Colonic mucosa (tissue), 4 donors: ENCODE measurements at regions not wholly inside any gene's neighbourhood (a gene's known extent, or its start where the extent isn't known, plus 50 kb on each side); places are given as distances from the start of the nearest gene placed in this dataset.

Experiments used
- DNase-seq: peaks from one replicate; pipeline ENCODE4 v3.0.0-alpha.2; 2020
- H3K27ac ChIP-seq: fragments of 200-600 bp; one replicate; pipeline ENCODE4 v1.8.0; 2021
- H3K27me3 ChIP-seq: fragments of 200-600 bp; one replicate; pipeline ENCODE4 v1.8.0; 2021
- H3K36me3 ChIP-seq: fragments of 200-600 bp; one replicate; pipeline ENCODE4 v1.8.0; 2021
- H3K4me1 ChIP-seq: fragments of 200-600 bp; one replicate; pipeline ENCODE4 v1.8.0; 2021; ENCODE audit warnings: mild to moderate bottlenecking
- H3K4me3 ChIP-seq: fragments of 200-600 bp; one replicate; pipeline ENCODE4 v1.8.0; 2021
- H3K9ac ChIP-seq, 2 donors: one replicate each; pipeline ENCODE4 v1.7.0; 2013; ENCODE audit warnings: control low read depth in 2 of 2, low read depth in 2 of 2, low read length in 2 of 2
- H3K9me3 ChIP-seq: fragments of 200-600 bp; one replicate; pipeline ENCODE4 v1.8.0; 2021
- intact Hi-C: fragments of 100-400 bp; cut with DNase I; formaldehyde crosslinking; loops from one replicate; pipeline ENCODE4 v1.14.1; 2022
- TF ChIP-seq, protein P1 (sequence below): fragments of 200-600 bp; IDR thresholded peaks from one replicate; pipeline ENCODE4 v1.8.0; 2022; ENCODE audit warnings: antibody characterized with exemption, mild to moderate bottlenecking
- donor health status: healthy.
- donor health status: DM: no; HTN: no; CAD: no.
- donor health status: DM: no; HTN: no; CAD: no.

DNA sequence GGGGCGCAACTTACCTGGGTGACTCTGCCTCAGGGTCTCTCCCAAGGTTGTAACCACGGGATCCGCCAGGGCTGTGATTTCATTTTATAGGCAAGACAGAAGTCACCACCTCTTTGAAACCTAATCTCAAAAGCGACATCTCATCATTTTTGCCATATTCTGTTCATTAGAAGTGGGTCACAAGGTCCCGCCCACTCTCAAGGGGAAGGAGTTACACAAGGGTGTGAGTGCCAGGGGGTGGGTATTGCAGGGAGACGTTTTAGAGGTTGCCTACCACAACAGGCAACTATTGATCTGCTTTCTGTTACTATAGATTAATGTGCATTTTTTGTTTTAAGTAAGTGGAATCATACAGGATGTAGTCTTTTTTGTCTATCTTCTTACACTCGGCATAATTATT is 56.6 kb upstream of the ADPGK start:
- Histone ChIP-seq H3K36me3 (no peaks in the 10 kb centered on the region), H3K9me3 (no peaks in the 10 kb centered on the region), H3K9ac (no peak overlapping the region), H3K4me3 (no peak overlapping the region), H3K4me1 (no peaks in the 10 kb centered on the region), H3K27me3 (no peaks in the 10 kb centered on the region), H3K27ac (no peak overlapping the region)
- intact Hi-C loops = no loop called here
- no peak for DNase-seq
- TF ChIP-seq, protein P1, sequence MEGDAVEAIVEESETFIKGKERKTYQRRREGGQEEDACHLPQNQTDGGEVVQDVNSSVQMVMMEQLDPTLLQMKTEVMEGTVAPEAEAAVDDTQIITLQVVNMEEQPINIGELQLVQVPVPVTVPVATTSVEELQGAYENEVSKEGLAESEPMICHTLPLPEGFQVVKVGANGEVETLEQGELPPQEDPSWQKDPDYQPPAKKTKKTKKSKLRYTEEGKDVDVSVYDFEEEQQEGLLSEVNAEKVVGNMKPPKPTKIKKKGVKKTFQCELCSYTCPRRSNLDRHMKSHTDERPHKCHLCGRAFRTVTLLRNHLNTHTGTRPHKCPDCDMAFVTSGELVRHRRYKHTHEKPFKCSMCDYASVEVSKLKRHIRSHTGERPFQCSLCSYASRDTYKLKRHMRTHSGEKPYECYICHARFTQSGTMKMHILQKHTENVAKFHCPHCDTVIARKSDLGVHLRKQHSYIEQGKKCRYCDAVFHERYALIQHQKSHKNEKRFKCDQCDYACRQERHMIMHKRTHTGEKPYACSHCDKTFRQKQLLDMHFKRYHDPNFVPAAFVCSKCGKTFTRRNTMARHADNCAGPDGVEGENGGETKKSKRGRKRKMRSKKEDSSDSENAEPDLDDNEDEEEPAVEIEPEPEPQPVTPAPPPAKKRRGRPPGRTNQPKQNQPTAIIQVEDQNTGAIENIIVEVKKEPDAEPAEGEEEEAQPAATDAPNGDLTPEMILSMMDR = no peak

DNA sequence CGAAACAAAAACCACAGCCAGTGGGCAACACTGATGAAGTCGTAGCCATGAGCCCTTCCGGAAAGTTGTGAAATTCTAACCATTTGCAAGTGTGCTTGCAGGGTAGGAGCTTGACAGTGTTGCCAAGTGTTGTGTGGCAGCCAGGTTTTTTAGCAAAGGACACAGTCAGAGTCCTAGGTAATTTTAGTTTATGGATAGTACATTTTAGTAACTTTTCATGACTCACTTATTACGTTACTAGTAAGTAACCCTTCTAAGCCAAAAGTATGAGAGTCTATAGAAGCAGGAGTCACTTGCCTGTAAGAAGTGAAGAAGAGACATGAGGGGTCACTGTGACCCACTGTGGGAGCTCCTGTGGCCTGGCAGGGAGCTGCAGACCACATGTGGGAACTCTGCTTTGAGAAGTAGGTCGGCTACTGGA is 54.8 kb upstream of the ADPGK start:
- no peak for DNase-seq
- intact Hi-C loops = no loop called here
- Histone ChIP-seq H3K4me3 (no peak overlapping the region), H3K27ac (no peak overlapping the region), H3K9me3 (no peaks in the 10 kb centered on the region), H3K9ac (no peak overlapping the region), H3K36me3 (no peaks in the 10 kb centered on the region), H3K4me1 (no peaks in the 10 kb centered on the region), H3K27me3 (no peaks in the 10 kb centered on the region)
- TF ChIP-seq, protein P1 = no peak

DNA sequence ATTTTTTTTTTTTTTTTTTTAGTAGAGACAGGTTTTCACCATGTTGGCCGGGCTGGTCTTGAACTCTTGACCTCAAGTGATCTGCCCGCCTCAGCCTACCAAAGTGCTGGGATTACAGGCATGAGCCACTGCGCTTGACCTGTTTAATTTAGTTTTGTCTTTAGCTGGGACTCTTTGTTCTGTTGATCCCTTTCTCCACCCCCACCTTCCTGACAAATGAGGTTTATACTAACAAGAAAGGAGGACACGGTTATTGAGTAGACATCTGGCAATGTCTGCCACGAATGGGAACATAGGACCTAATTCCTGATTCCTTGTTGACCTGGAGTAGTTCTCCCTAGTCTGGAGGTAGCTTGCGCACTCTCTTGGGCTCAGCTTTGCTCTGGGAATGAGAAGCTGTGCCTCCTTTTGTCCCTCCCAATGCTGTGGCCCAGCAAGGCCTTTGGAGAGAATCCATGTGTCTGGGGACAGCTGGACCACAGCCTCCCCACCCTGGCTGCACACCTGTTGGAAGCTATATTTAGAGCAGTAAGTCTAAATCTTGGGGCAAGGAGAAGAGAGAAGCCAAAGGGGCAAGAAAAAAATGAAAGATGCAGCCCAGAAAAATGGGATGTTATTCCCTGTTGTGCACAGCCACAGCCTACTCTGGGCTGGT is 53.2 kb upstream of the ADPGK start:
- intact Hi-C loops = no loop called here

DNA sequence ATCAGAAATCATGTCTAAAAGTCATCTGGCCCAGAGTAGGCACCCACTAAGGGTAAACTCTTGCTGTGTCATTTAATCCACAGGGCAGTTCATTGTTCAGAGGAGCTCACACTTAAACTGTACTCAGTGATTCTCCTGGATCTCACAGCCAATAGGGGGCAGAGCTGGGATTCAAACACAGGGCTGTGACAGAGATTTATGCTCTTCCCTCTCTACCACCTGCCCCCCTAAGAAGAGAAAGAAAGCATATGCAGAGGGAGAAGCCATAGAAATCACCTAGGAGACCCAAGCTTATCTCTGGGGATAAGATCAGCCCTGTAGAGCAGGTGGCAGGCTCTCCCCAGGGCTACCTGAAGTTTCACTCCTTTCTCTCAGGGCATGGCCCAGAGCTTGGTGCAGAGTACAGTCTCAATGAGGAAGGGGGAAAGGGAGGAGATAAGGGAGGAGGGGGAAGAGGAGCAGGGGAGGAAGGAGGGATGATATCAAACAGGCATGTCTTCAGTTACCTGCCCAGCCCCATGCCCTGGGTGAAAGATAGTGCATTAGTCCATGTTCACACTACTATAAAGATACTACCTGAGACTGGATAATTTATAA is 51.8 kb upstream of the ADPGK start:
- Histone ChIP-seq H3K27me3 (no peaks in the 10 kb centered on the region), H3K4me1 (no peaks in the 10 kb centered on the region), H3K4me3 (no peak overlapping the region), H3K27ac (no peak overlapping the region), H3K9me3 (no peaks in the 10 kb centered on the region), H3K36me3 (no peaks in the 10 kb centered on the region), H3K9ac (no peak overlapping the region)
- intact Hi-C loops = no loop called here
- peak; percentile 63 for DNase-seq
- TF ChIP-seq, protein P1 = peak; percentile 29

More for the DNA sequence above, 53.2 kb upstream of the ADPGK start:
- no peak for DNase-seq
- no peak overlapping the region for H3K9ac ChIP-seq
- H3K27ac ChIP-seq = no peak overlapping the region
- no peaks in the 10 kb centered on the region for H3K4me1 ChIP-seq
- TF ChIP-seq, protein P1 = no peak
- H3K27me3 ChIP-seq = no peaks in the 10 kb centered on the region
- H3K9me3 ChIP-seq = no peaks in the 10 kb centered on the region
- H3K36me3 ChIP-seq = no peaks in the 10 kb centered on the region
- no peak overlapping the region for H3K4me3 ChIP-seq

DNA sequence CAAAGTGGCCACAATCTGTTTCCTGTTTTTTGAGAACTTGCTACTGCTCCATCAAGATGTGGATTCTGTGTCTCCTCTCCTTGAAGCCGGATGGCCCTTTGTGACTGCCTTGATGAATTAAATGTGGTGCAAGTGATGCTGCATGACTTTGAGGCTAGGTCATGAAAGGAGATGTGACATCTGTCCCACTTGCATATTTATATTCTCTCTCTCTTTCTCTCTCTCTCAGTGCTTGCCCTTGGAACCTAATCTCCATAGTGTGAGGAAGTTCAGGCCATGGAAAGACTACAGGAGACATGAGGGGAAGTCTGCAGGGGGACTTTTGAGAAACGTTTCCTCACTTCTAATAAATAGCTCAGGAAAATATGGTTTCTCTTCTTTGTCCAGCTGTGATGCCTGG is 50.0 kb upstream of the ADPGK start:
- no peak overlapping the region for H3K27ac ChIP-seq
- intact Hi-C loops = no loop called here
- H3K9ac ChIP-seq = no peak overlapping the region
- no peak overlapping the region for H3K4me3 ChIP-seq
- DNase-seq = no peak
- no peaks in the 10 kb centered on the region for H3K36me3 ChIP-seq
- no peaks in the 10 kb centered on the region for H3K9me3 ChIP-seq
- no peaks in the 10 kb centered on the region for H3K27me3 ChIP-seq
- no peaks in the 10 kb centered on the region for H3K4me1 ChIP-seq
- TF ChIP-seq, protein P1 = no peak
